Nephron progenitor cell (in vitro differentiated cells): ENCODE measurements at regions not wholly inside any gene's neighbourhood (a gene's known extent, or its start where the extent isn't known, plus 50 kb on each side); places are given as distances from the start of the nearest gene placed in this dataset.

Source experiments
- DNase-seq: peaks from one replicate; pipeline ENCODE4 v3.0.0; 2021
- H3K27ac Mint-ChIP-seq: 2 replicates; pipeline ENCODE4 v1.8.0; 2021; ENCODE audit warnings: mild to moderate bottlenecking, moderate library complexity, mixed read lengths
- H3K27me3 Mint-ChIP-seq: 2 replicates; pipeline ENCODE4 v1.8.0; 2021; ENCODE audit warnings: mild to moderate bottlenecking, low read depth, mixed read lengths; ENCODE audit not compliant: poor library complexity
- H3K36me3 Mint-ChIP-seq: 2 replicates; pipeline ENCODE4 v1.8.0; 2021; ENCODE audit warnings: low read depth, mixed read lengths
- H3K4me1 Mint-ChIP-seq: 2 replicates; pipeline ENCODE4 v1.8.0; 2021; ENCODE audit warnings: mixed read lengths
- H3K4me3 Mint-ChIP-seq: 2 replicates; pipeline ENCODE4 v1.8.0; 2021; ENCODE audit warnings: mild to moderate bottlenecking, moderate library complexity, mixed read lengths
- H3K9me3 Mint-ChIP-seq: 2 replicates; pipeline ENCODE4 v1.8.0; 2021; ENCODE audit warnings: mild to moderate bottlenecking, moderate library complexity, mixed read lengths
- CTCF ChIP-seq: fragments of 200-600 bp; sonication (generic); IDR thresholded peaks from 2 replicates; pipeline ENCODE4 v1.5.0; 2021; ENCODE audit warnings: antibody characterized with exemption

GRCh38 chrX:44470816-44471215 is 71.8 kb downstream of the FUNDC1 start:
- Mint-ChIP-seq H3K27ac (no peak overlapping the region), H3K36me3 (peaks cover 4% of the 10 kb centered on the region), H3K4me3 (no peak overlapping the region), H3K9me3 (peaks cover 63% of the 10 kb centered on the region), H3K4me1 (peaks cover 6% of the 10 kb centered on the region), H3K27me3 (no peaks in the 10 kb centered on the region)
- TF ChIP-seq CTCF: no peak
- DNase-seq: no peak

GRCh38 chrX:44462850-44463249 is 79.8 kb downstream of the FUNDC1 start:
- H3K4me3 Mint-ChIP-seq: no peak overlapping the region
- no peak for DNase-seq
- peaks cover 66% of the 10 kb centered on the region for H3K9me3 Mint-ChIP-seq
- no peak for TF ChIP-seq CTCF
- H3K27ac Mint-ChIP-seq: no peak overlapping the region
- peaks cover 5% of the 10 kb centered on the region for H3K4me1 Mint-ChIP-seq
- H3K36me3 Mint-ChIP-seq: no peaks in the 10 kb centered on the region
- no peaks in the 10 kb centered on the region for H3K27me3 Mint-ChIP-seq

- Mint-ChIP-seq H3K9me3 (peaks cover 57% of the 10 kb centered on the region), H3K27me3 (no peaks in the 10 kb centered on the region), H3K36me3 (no peaks in the 10 kb centered on the region), H3K4me1 (peaks cover 5% of the 10 kb centered on the region), H3K27ac (no peak overlapping the region), H3K4me3 (no peak overlapping the region)
- TF ChIP-seq CTCF: no peak
- no peak for DNase-seq
These were observed 83.2 kb downstream of the FUNDC1 start for GRCh38 chrX:44459501-44459900.

- DNase-seq: no peak
- Mint-ChIP-seq H3K27me3 (no peaks in the 10 kb centered on the region), H3K4me3 (no peak overlapping the region), H3K36me3 (no peaks in the 10 kb centered on the region), H3K27ac (no peak overlapping the region), H3K4me1 (no peaks in the 10 kb centered on the region), H3K9me3 (peaks cover 52% of the 10 kb centered on the region)
- TF ChIP-seq CTCF: no peak
These were observed 86.0 kb downstream of the FUNDC1 start for GRCh38 chrX:44456685-44457084.

- DNase-seq: no peak
These were observed 91.6 kb downstream of the FUNDC1 start for GRCh38 chrX:44451056-44451455.

More at GRCh38 chrX:44451056-44451455, 91.6 kb downstream of the FUNDC1 start:
- Mint-ChIP-seq H3K4me1 (no peaks in the 10 kb centered on the region), H3K4me3 (no peak overlapping the region), H3K27ac (no peak overlapping the region), H3K27me3 (peaks cover 5% of the 10 kb centered on the region), H3K9me3 (peaks cover 60% of the 10 kb centered on the region), H3K36me3 (no peaks in the 10 kb centered on the region)
- no peak for TF ChIP-seq CTCF
